ENCODE measurements at regions not wholly inside any gene's neighbourhood (a gene's known extent, or its start where the extent isn't known, plus 50 kb on each side); places are given as distances from the start of the nearest gene placed in this dataset.

GRCh38 chr5:116666901-116667300 is 92.3 kb upstream of the SEMA6A start:
- no peaks in the 10 kb centered on the region for H3K79me2 ChIP-seq (ENCODE audit: insufficient read depth, low read length)
- H3K4me1 ChIP-seq (ENCODE audit: insufficient read depth, low read length): no peaks in the 10 kb centered on the region
- no peak overlapping the region for H2BK20ac ChIP-seq (ENCODE audit: low read depth, low read length, poor library complexity, severe bottlenecking)
- H2AFZ ChIP-seq (ENCODE audit: low read length): no peak overlapping the region
- no peak for DNase-seq
- Mint-ChIP-seq H3K27ac (no peak overlapping the region), H3K36me3 (ENCODE audit: insufficient read depth in 1 of 3, low read depth in 3 of 3) (peaks cover 4 to 8% (median 4%) of the 10 kb centered on the region in 3 experiments; a peak in 6 of 7 replicates), H3K9me3 (peaks cover 3 to 4% of the 10 kb centered on the region in 2 experiments), H3K4me1 (peaks cover 4 to 5% of the 10 kb centered on the region in 2 experiments; a peak in 1 of 4 replicates), H3K27me3 (ENCODE audit: low read depth) (no peaks in the 10 kb centered on the region; the same call in 1 of the 2 replicates), H3K4me3 (no peak overlapping the region)
- no peaks in the 10 kb centered on the region; the same call in 1 of the 2 replicates for H3K27me3 ChIP-seq (ENCODE audit: insufficient read depth, low read length)
- no peak overlapping the region for H3K9ac ChIP-seq (ENCODE audit: extremely low read depth, insufficient read length, low read length)
- peaks cover 2% of the 10 kb centered on the region for H3K9me3 ChIP-seq (ENCODE audit: control insufficient read depth, low read depth, low read length)
- no peak overlapping the region for H3K18ac ChIP-seq (ENCODE audit: insufficient read length, low read depth, low read length)
- H3K4me2 ChIP-seq (ENCODE audit: insufficient read depth, insufficient read length, low read length): no peak overlapping the region
- H2BK120ac ChIP-seq (ENCODE audit: low read depth, low read length, poor library complexity, severe bottlenecking): no peak overlapping the region
- H4K91ac ChIP-seq (ENCODE audit: insufficient read length, low read depth, low read length): no peak overlapping the region
- no peak overlapping the region for H3K27ac ChIP-seq (ENCODE audit: insufficient read length, low read depth, low read length)
- no peak overlapping the region for H4K5ac ChIP-seq (ENCODE audit: insufficient read length, low read depth, low read length)
- H3K4ac ChIP-seq (ENCODE audit: low read depth, low read length): no peak overlapping the region
- H2BK15ac ChIP-seq (ENCODE audit: low read depth, low read length): no peak overlapping the region
- no peak overlapping the region for H3K56ac ChIP-seq (ENCODE audit: insufficient read length, low read depth, low read length)
- no peak overlapping the region for H3K23ac ChIP-seq (ENCODE audit: insufficient read length, low read depth, low read length)
- H4K8ac ChIP-seq (replicated peaks; ENCODE audit: insufficient read length, low read depth, low read length): no peak overlapping the region
- no peak overlapping the region for H3K14ac ChIP-seq (ENCODE audit: insufficient read depth, low read length)
- WGBS (ENCODE audit: extremely low coverage, insufficient read length, low lambda C conversion rate): no CpG with 5 or more reads among the region's 3 CpGs
- TF ChIP-seq, protein P1, sequence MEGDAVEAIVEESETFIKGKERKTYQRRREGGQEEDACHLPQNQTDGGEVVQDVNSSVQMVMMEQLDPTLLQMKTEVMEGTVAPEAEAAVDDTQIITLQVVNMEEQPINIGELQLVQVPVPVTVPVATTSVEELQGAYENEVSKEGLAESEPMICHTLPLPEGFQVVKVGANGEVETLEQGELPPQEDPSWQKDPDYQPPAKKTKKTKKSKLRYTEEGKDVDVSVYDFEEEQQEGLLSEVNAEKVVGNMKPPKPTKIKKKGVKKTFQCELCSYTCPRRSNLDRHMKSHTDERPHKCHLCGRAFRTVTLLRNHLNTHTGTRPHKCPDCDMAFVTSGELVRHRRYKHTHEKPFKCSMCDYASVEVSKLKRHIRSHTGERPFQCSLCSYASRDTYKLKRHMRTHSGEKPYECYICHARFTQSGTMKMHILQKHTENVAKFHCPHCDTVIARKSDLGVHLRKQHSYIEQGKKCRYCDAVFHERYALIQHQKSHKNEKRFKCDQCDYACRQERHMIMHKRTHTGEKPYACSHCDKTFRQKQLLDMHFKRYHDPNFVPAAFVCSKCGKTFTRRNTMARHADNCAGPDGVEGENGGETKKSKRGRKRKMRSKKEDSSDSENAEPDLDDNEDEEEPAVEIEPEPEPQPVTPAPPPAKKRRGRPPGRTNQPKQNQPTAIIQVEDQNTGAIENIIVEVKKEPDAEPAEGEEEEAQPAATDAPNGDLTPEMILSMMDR (conservative IDR thresholded peaks at IDR 0.05): no peak
- no peak overlapping the region for H3T11ph ChIP-seq (ENCODE audit: low read length)
- no peaks in the 10 kb centered on the region for H4K20me1 ChIP-seq (ENCODE audit: control insufficient read depth, insufficient read depth, insufficient read length)
- no peak overlapping the region for H2AK5ac ChIP-seq (ENCODE audit: insufficient read length, low read length)
- H3K79me1 ChIP-seq (ENCODE audit: insufficient read depth, low read depth, low read length, poor library complexity, severe bottlenecking): no peaks in the 10 kb centered on the region
- no peak overlapping the region for H2BK12ac ChIP-seq (ENCODE audit: insufficient read length, low read depth, low read length)
- H3K23me2 ChIP-seq (ENCODE audit: insufficient read length, low read depth, low read length, poor library complexity, severe bottlenecking): no peaks in the 10 kb centered on the region
- no peak overlapping the region for H2BK5ac ChIP-seq (ENCODE audit: insufficient read length, low read length)
